NCI-H187 treated with DMSO at 0.1 percent for 48 hours (cell line): ENCODE measurements at regions not wholly inside any gene's neighbourhood (a gene's known extent, or its start where the extent isn't known, plus 50 kb on each side); places are given as distances from the start of the nearest gene placed in this dataset.
"Not testable (repeated sequence)": the region's sequence is repeated elsewhere in the genome, so short reads cannot be mapped to it uniquely, and the experiment has no call there.

ENCODE experiments used
- DNase-seq: peaks from one replicate; lab custom pipeline; 2025; lab: John Stamatoyannopoulos, UW

GRCh38 chrX:152507168-152507567 lies 56.1 kb upstream of the GABRA3 start:
- DNase-seq, result not testable (repeated sequence)

GRCh38 chrX:152520653-152521052 lies 69.5 kb upstream of the GABRA3 start:
- DNase-seq, result no peak

- no peak for DNase-seq
Observed at GRCh38 chrX:152528193-152528592, 77.1 kb upstream of the GABRA3 start.

- no peak for DNase-seq
Observed at GRCh38 chrX:152530967-152531366, 79.9 kb upstream of the GABRA3 start.

- DNase-seq, result peak; percentile 28
Observed at GRCh38 chrX:152537373-152537772, 86.3 kb upstream of the GABRA3 start.

GRCh38 chrX:152573866-152574265 lies 63.8 kb upstream of the GABRQ start:
- no peak for DNase-seq

GRCh38 chrX:152575331-152575730 lies 62.4 kb upstream of the GABRQ start:
- DNase-seq, result no peak

GRCh38 chrX:152587523-152587922 lies 50.2 kb upstream of the GABRQ start:
- not testable (repeated sequence) for DNase-seq
